ENCODE measurements at regions not wholly inside any gene's neighbourhood (a gene's known extent, or its start where the extent isn't known, plus 50 kb on each side); places are given as distances from the start of the nearest gene placed in this dataset.
"Not testable (repeated sequence)": the region's sequence is repeated elsewhere in the genome, so short reads cannot be mapped to it uniquely, and the experiment has no call there.

- WGBS, 2 donors: 91 to 98% methylated on average over 1 of the region's 1 CpG
- H3K4me1 ChIP-seq; H3K36me3 ChIP-seq; DNase-seq; H3K9me3 ChIP-seq; H3K4me3 ChIP-seq (replicated peaks in 1 of 3); H3K27me3 ChIP-seq; H3K27ac ChIP-seq; intact Hi-C loops (cut with DNase I): not testable (repeated sequence)
These were observed 348.6 kb upstream of the CHRNA7 start for GRCh38 chr15:31681529-31682259.

- H3K27ac ChIP-seq; DNase-seq; H3K27me3 ChIP-seq; H3K9me3 ChIP-seq; intact Hi-C loops (cut with DNase I); H3K4me3 ChIP-seq (replicated peaks in 1 of 3); H3K4me1 ChIP-seq; H3K36me3 ChIP-seq: not testable (repeated sequence)
- 88% methylated on average over 8 of the region's 8 CpGs for WGBS, 2 donors
These were observed 343.2 kb upstream of the CHRNA7 start for GRCh38 chr15:31687088-31687487.

GRCh38 chr15:31696509-31696908 is 333.8 kb upstream of the CHRNA7 start:
- H3K4me3 ChIP-seq (replicated peaks in 1 of 3); H3K36me3 ChIP-seq; H3K27ac ChIP-seq; H3K9me3 ChIP-seq; intact Hi-C loops (cut with DNase I); DNase-seq; H3K4me1 ChIP-seq; H3K27me3 ChIP-seq: not testable (repeated sequence)
- no CpG with 5 or more reads among the region's 5 CpGs for WGBS, 2 donors

- DNase-seq; H3K27ac ChIP-seq; H3K36me3 ChIP-seq; intact Hi-C loops (cut with DNase I); H3K4me1 ChIP-seq; H3K27me3 ChIP-seq; H3K9me3 ChIP-seq; H3K4me3 ChIP-seq (replicated peaks in 1 of 3): not testable (repeated sequence)
- 93 to 96% methylated on average over 4 of the region's 7 CpGs for WGBS, 2 donors
These were observed 325.1 kb upstream of the CHRNA7 start for GRCh38 chr15:31705076-31705678.

- H3K36me3 ChIP-seq; H3K4me3 ChIP-seq (replicated peaks in 1 of 3); DNase-seq; H3K27me3 ChIP-seq; H3K27ac ChIP-seq; H3K9me3 ChIP-seq; intact Hi-C loops (cut with DNase I); H3K4me1 ChIP-seq: not testable (repeated sequence)
- 97 to 98% methylated on average over 2 of the region's 8 CpGs for WGBS, 2 donors
These were observed 322.2 kb upstream of the CHRNA7 start for GRCh38 chr15:31707944-31708702.

GRCh38 chr15:31708703-31709327 is 321.5 kb upstream of the CHRNA7 start:
- WGBS, 2 donors: 40 to 52% methylated on average over 4 to 7 of the region's 9 CpGs
- H3K27ac ChIP-seq; H3K9me3 ChIP-seq; H3K36me3 ChIP-seq; H3K27me3 ChIP-seq; DNase-seq; H3K4me3 ChIP-seq (replicated peaks in 1 of 3); intact Hi-C loops (cut with DNase I); H3K4me1 ChIP-seq: not testable (repeated sequence)

GRCh38 chr15:31709479-31709878 is 320.8 kb upstream of the CHRNA7 start:
- DNase-seq; intact Hi-C loops (cut with DNase I); H3K36me3 ChIP-seq; H3K27me3 ChIP-seq; H3K4me1 ChIP-seq; H3K27ac ChIP-seq; H3K4me3 ChIP-seq (replicated peaks in 1 of 3); H3K9me3 ChIP-seq: not testable (repeated sequence)
- WGBS, 2 donors: 97 to 100% methylated on average over 3 of the region's 3 CpGs

- H3K4me3 ChIP-seq (replicated peaks in 1 of 3); H3K27ac ChIP-seq; H3K27me3 ChIP-seq; DNase-seq; H3K36me3 ChIP-seq; intact Hi-C loops (cut with DNase I); H3K9me3 ChIP-seq; H3K4me1 ChIP-seq: not testable (repeated sequence)
- WGBS, 2 donors: 88 to 90% methylated on average over 2 to 3 of the region's 4 CpGs
These were observed 319.5 kb upstream of the CHRNA7 start for GRCh38 chr15:31710806-31711205.

GRCh38 chr15:31715208-31715607 is 315.1 kb upstream of the CHRNA7 start:
- not testable (repeated sequence) for H3K4me3 ChIP-seq (replicated peaks in 1 of 3); H3K27me3 ChIP-seq
- 50% methylated on average over 2 of the region's 3 CpGs; no CpG with 5 or more reads in 1 of the 2 donors for WGBS, 2 donors

GRCh38 chr15:31718625-31719024 is 311.7 kb upstream of the CHRNA7 start:
- intact Hi-C loops (cut with DNase I); H3K4me3 ChIP-seq (replicated peaks in 1 of 3); H3K9me3 ChIP-seq; H3K4me1 ChIP-seq; H3K27me3 ChIP-seq; H3K36me3 ChIP-seq; DNase-seq; H3K27ac ChIP-seq: not testable (repeated sequence)
- no CpG with 5 or more reads among the region's 1 CpG for WGBS, 2 donors

More at GRCh38 chr15:31715208-31715607, 315.1 kb upstream of the CHRNA7 start:
- H3K36me3 ChIP-seq; H3K9me3 ChIP-seq; DNase-seq; intact Hi-C loops (cut with DNase I); H3K4me1 ChIP-seq; H3K27ac ChIP-seq: not testable (repeated sequence)

GRCh38 chr15:31719396-31720022 is 310.8 kb upstream of the CHRNA7 start:
- H3K27me3 ChIP-seq; H3K4me1 ChIP-seq; H3K4me3 ChIP-seq (replicated peaks in 1 of 3); intact Hi-C loops (cut with DNase I); H3K27ac ChIP-seq; H3K9me3 ChIP-seq; DNase-seq; H3K36me3 ChIP-seq: not testable (repeated sequence)
- 38 to 46% methylated on average over 7 of the region's 7 CpGs for WGBS, 2 donors

GRCh38 chr15:31723019-31723418 is 307.3 kb upstream of the CHRNA7 start:
- H3K9me3 ChIP-seq; H3K4me1 ChIP-seq; H3K4me3 ChIP-seq (replicated peaks in 1 of 3); H3K36me3 ChIP-seq; intact Hi-C loops (cut with DNase I); H3K27me3 ChIP-seq; H3K27ac ChIP-seq; DNase-seq: not testable (repeated sequence)
- WGBS, 2 donors: 92 to 95% methylated on average over 10 of the region's 10 CpGs

Data from thyroid gland (tissue), 4 donors.